ENCODE measurements at regions not wholly inside any gene's neighbourhood (a gene's known extent, or its start where the extent isn't known, plus 50 kb on each side); places are given as distances from the start of the nearest gene placed in this dataset.

- H3K36me3 ChIP-seq = no peaks in the 10 kb centered on the region
- H3K27me3 ChIP-seq = no peaks in the 10 kb centered on the region
- no peaks in the 10 kb centered on the region for H3K4me1 ChIP-seq
- intact Hi-C loops (cut with DNase I; ENCODE audit: low total_unique reads) = no loop called here
- no peak for TF ChIP-seq POLR2A (IDR thresholded peaks at IDR 0.05)
- TF ChIP-seq CTCF (IDR thresholded peaks at IDR 0.05) = no peak
- no peak overlapping the region for H3K27ac ChIP-seq
- DNase-seq = no peak
- H3K4me3 ChIP-seq = no peak overlapping the region
- H3K9me3 ChIP-seq = no peaks in the 10 kb centered on the region
Observed at GRCh38 chr18:24677011-24677410, 216.6 kb downstream of the HRH4 start.

DNA sequence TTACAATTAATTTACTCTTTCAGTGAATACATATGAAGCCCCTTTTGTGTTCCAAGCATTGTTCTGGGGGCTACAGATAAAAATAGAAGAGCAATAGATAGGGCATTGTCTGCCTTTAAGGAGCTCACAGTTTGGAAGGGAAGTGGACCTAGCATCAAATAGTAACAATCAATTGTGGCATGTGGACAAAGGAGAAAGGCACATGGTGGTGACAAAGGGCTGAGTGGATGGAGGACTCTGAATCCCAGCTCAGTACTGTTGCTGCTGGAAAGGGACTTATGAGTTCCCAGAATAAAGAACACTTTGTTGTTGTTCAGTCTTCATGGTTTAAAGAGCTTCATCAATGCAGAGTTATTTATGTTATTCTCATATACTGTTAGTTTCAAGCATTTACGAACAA lies 217.7 kb downstream of the HRH4 start:
- TF ChIP-seq CTCF (IDR thresholded peaks at IDR 0.05) (no peak), POLR2A (IDR thresholded peaks at IDR 0.05) (no peak)
- Histone ChIP-seq H3K27ac (no peak overlapping the region), H3K9me3 (no peaks in the 10 kb centered on the region), H3K4me3 (no peak overlapping the region), H3K4me1 (no peaks in the 10 kb centered on the region), H3K36me3 (no peaks in the 10 kb centered on the region), H3K27me3 (no peaks in the 10 kb centered on the region)
- no peak for DNase-seq
- intact Hi-C loops (cut with DNase I; ENCODE audit: low total_unique reads) = no loop called here

- intact Hi-C loops (cut with DNase I; ENCODE audit: low total_unique reads) = no loop called here
- Histone ChIP-seq H3K9me3 (no peaks in the 10 kb centered on the region), H3K36me3 (no peaks in the 10 kb centered on the region), H3K27ac (no peak overlapping the region), H3K4me3 (no peak overlapping the region), H3K27me3 (no peaks in the 10 kb centered on the region), H3K4me1 (no peaks in the 10 kb centered on the region)
- DNase-seq = no peak
- no peak for TF ChIP-seq CTCF (IDR thresholded peaks at IDR 0.05)
- no peak for TF ChIP-seq POLR2A (IDR thresholded peaks at IDR 0.05)
Observed at GRCh38 chr18:24678626-24679025, 218.2 kb downstream of the HRH4 start.

DNA sequence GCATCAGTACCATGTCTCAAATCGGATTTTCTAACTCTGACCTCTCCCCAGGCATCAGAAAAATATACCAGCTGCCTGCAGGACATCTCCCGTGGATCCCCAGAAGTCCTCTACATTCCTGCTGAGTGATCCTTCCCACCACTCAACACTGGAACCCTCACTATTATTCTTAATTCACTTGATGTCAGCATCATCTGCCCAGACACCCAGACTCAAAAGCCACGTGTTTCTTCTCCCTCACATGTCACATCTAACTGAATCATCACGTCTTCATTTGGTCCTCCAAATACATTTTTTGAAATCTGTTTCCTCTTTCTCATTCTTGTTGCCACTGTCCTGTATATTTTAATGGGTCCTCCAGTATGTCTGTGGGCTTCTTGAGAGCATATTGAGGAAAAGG lies 218.6 kb downstream of the HRH4 start:
- no peak for DNase-seq
- H3K27ac ChIP-seq = no peak overlapping the region
- H3K4me3 ChIP-seq = no peak overlapping the region
- H3K27me3 ChIP-seq = no peaks in the 10 kb centered on the region
- no peaks in the 10 kb centered on the region for H3K4me1 ChIP-seq
- H3K36me3 ChIP-seq = no peaks in the 10 kb centered on the region
- intact Hi-C loops (cut with DNase I; ENCODE audit: low total_unique reads) = no loop called here
- no peaks in the 10 kb centered on the region for H3K9me3 ChIP-seq
- TF ChIP-seq CTCF (IDR thresholded peaks at IDR 0.05) = no peak
- no peak for TF ChIP-seq POLR2A (IDR thresholded peaks at IDR 0.05)

DNA sequence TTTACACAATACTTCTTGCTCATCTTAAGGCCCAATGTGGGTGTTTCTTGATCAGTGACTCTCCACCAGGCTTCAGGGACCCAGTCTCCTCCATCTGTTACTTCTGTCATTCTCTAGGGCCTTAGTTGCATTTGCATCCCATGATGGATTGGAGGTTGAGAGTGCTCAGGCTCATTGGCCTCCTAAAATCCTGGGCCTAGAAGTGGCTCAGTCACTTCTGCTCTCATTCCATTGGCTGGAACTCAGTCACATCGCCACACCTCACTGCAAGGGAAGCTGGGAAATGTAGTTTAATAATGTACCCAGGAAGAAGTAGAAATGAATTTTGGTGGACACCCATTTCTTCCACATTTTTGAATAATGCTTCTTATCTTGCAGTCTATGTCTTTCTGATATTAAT lies 223.5 kb downstream of the HRH4 start:
- no peak overlapping the region for H3K4me3 ChIP-seq
- intact Hi-C loops (cut with DNase I; ENCODE audit: low total_unique reads) = no loop called here
- no peak overlapping the region for H3K27ac ChIP-seq
- TF ChIP-seq POLR2A (IDR thresholded peaks at IDR 0.05) (no peak), CTCF (IDR thresholded peaks at IDR 0.05) (no peak)
- no peaks in the 10 kb centered on the region for H3K4me1 ChIP-seq
- H3K9me3 ChIP-seq = no peaks in the 10 kb centered on the region
- no peaks in the 10 kb centered on the region for H3K27me3 ChIP-seq
- no peaks in the 10 kb centered on the region for H3K36me3 ChIP-seq
- no peak for DNase-seq

All from uterus (tissue), 3 donors.